ENCODE measurements at regions not wholly inside any gene's neighbourhood (a gene's known extent, or its start where the extent isn't known, plus 50 kb on each side); places are given as distances from the start of the nearest gene placed in this dataset.

- POLR2A ChIA-PET (ENCODE audit: partially characterized antibody), result no interaction called here
- Histone ChIP-seq H3K4me3 (ENCODE audit: extremely low read depth in 1 of 4, insufficient read depth in 2 of 4, low read depth in 3 of 4, low read length in 4 of 4) (no peak overlapping the region), H3K79me2 (ENCODE audit: control insufficient read depth in 1 of 2, insufficient read depth in 2 of 2, low read length in 2 of 2) (no peaks in the 10 kb centered on the region), H4K91ac (replicated peaks; ENCODE audit: insufficient read length, low read length) (no peak overlapping the region), H2BK15ac (ENCODE audit: low read length) (no peak overlapping the region), H3K18ac (ENCODE audit: extremely low read depth, low read length) (no peak overlapping the region), H3K56ac (replicated peaks; ENCODE audit: insufficient read length, low read depth, low read length) (no peak overlapping the region), H3K23ac (ENCODE audit: insufficient read length) (no peak overlapping the region), H2BK5ac (ENCODE audit: low read depth, low read length) (no peak overlapping the region), H3K9me3 (ENCODE audit: insufficient read depth in 2 of 2, low read depth in 1 of 2, low read length in 1 of 2) (no peaks in the 10 kb centered on the region), H3K4me2 (ENCODE audit: insufficient read depth in 1 of 2, low read depth in 2 of 2, low read length in 2 of 2) (no peak overlapping the region), H3K27me3 (replicated peaks in 1 of 4; ENCODE audit: control insufficient read depth in 3 of 4, extremely low read depth in 1 of 4, insufficient read depth in 3 of 4, low read length in 3 of 4) (peaks cover 13 to 63% (median 39%) of the 10 kb centered on the region in 4 experiments), H3K27ac (ENCODE audit: low read depth, low read length) (no peak overlapping the region), H3K36me3 (ENCODE audit: control insufficient read depth in 2 of 4, insufficient read depth in 4 of 4, low read length in 3 of 4) (no peaks in the 10 kb centered on the region), H3K9ac (replicated peaks in 1 of 4; ENCODE audit: extremely low read depth in 1 of 4, low read depth in 3 of 4, low read length in 3 of 4) (no peak overlapping the region), H3K14ac (ENCODE audit: insufficient read length) (no peak overlapping the region), H2BK120ac (replicated peaks; ENCODE audit: low read depth, low read length) (no peak overlapping the region), H3K4me1 (replicated peaks in 1 of 4; ENCODE audit: control insufficient read depth in 3 of 4, insufficient read depth in 4 of 4, low read length in 3 of 4) (peaks cover 0 to 10% (median 3%) of the 10 kb centered on the region in 4 experiments; a peak in 3 of 7 replicates), H3K79me1 (ENCODE audit: low read depth, low read length) (no peaks in the 10 kb centered on the region), H3K23me2 (ENCODE audit: low read depth, low read length) (no peaks in the 10 kb centered on the region), H3K4ac (replicated peaks; ENCODE audit: insufficient read length, low read depth, low read length) (no peak overlapping the region), H4K5ac (ENCODE audit: insufficient read length, low read depth, low read length) (no peak overlapping the region), H2BK20ac (ENCODE audit: low read length) (no peak overlapping the region), H4K8ac (ENCODE audit: extremely low read depth, insufficient read depth, low read length) (no peak overlapping the region), H2AFZ (ENCODE audit: low read length) (no peak overlapping the region), H4K20me1 (replicated peaks in 1 of 2; ENCODE audit: control insufficient read depth in 1 of 2, insufficient read depth in 2 of 2, low read length in 2 of 2) (no peaks in the 10 kb centered on the region), H2BK12ac (ENCODE audit: low read depth, low read length) (no peak overlapping the region), H2AK5ac (ENCODE audit: low read depth, low read length) (no peak overlapping the region)
- FAIRE-seq, result no peak
- CTCF ChIA-PET (ENCODE audit: partially characterized antibody), result interaction anchor here (1.0 to 1.1 kb wide), 3 partner anchors 8 to 176 kb away, joined by 3 read pairs; no protein-coding TSS in a partner anchor
- DNase-seq (ENCODE audit: low read depth in 1 of 2, low spot score in 2 of 2), result no peak
- 92% methylated on average over 2 of the region's 2 CpGs; no CpG with 5 or more reads in 1 of the 2 experiments for WGBS, 2 experiments (ENCODE audit: extremely low coverage in 1 of 2, insufficient coverage in 1 of 2, insufficient read length in 1 of 2, insufficient replicate concordance in 2 of 2, low coverage in 1 of 2, low lambda C conversion rate in 2 of 2, missing lambda C conversion rate in 1 of 2)
- TF ChIP-seq RBBP5 (IDR thresholded peaks at IDR 0.05; ENCODE audit: borderline replicate concordance, low read depth, low read length), result no peak
- no peak for TF ChIP-seq POLR2AphosphoS5 (IDR thresholded peaks at IDR 0.05; ENCODE audit: low read depth, low read length)
- TF ChIP-seq CREB1 (IDR thresholded peaks at IDR 0.05), result no peak
- TF ChIP-seq MAX (IDR thresholded peaks at IDR 0.05), result no peak
- no peak for TF ChIP-seq ATF3 (IDR thresholded peaks at IDR 0.05; ENCODE audit: insufficient read depth, low read depth, low read length)
- no peak for TF ChIP-seq MAFK (IDR thresholded peaks at IDR 0.05; ENCODE audit: low read depth, low read length)
- no peak for TF ChIP-seq SP2 (IDR thresholded peaks at IDR 0.05; ENCODE audit: low read length)
- no peak for TF ChIP-seq BCL11A (IDR thresholded peaks at IDR 0.05; ENCODE audit: low read depth in 2 of 2, low read length in 2 of 2)
- no peak for TF ChIP-seq E2F6 (IDR thresholded peaks at IDR 0.05)
- TF ChIP-seq TBP (IDR thresholded peaks at IDR 0.05; ENCODE audit: low read depth, low read length), result no peak
- TF ChIP-seq CTBP2 (IDR thresholded peaks at IDR 0.05; ENCODE audit: borderline replicate concordance, insufficient read depth, insufficient read length, low read length), result no peak
- TF ChIP-seq EGR1 (IDR thresholded peaks at IDR 0.05; ENCODE audit: borderline replicate concordance, low read depth, low read length), result no peak
- no peak for TF ChIP-seq KDM5A (IDR thresholded peaks at IDR 0.05; ENCODE audit: low read length)
- TF ChIP-seq NANOG (IDR thresholded peaks at IDR 0.05; ENCODE audit: insufficient read depth, low read depth, low read length, poor library complexity, severe bottlenecking), result no peak
Measured at GRCh38 chr3:193964517-193964880, 171.4 kb upstream of the HES1 start.

All from H1 (cell line).